OCI-LY7 (cell line): ENCODE measurements at regions not wholly inside any gene's neighbourhood (a gene's known extent, or its start where the extent isn't known, plus 50 kb on each side); places are given as distances from the start of the nearest gene placed in this dataset.
"Not testable (repeated sequence)": the region's sequence is repeated elsewhere in the genome, so short reads cannot be mapped to it uniquely, and the experiment has no call there.

Experiments
- EZH2phosphoT487 ChIP-seq: fragments of 200-600 bp; sonication (generic); IDR thresholded peaks from 2 replicates; pipeline ENCODE4 v1.6.1; 2018; ENCODE audit warnings: low read depth, borderline replicate concordance, mild to moderate bottlenecking, mixed run types, antibody characterized with exemption, low read length, moderate library complexity, mixed read lengths
- TF ChIP-seq, protein P1 (sequence below): fragments of 200-600 bp; sonication (generic); conservative IDR thresholded peaks from 2 replicates; pipeline ENCODE4 v1.5.1; 2014; ENCODE audit warnings: mild to moderate bottlenecking, antibody characterized with exemption, low read length, moderate library complexity, mixed read lengths

DNA sequence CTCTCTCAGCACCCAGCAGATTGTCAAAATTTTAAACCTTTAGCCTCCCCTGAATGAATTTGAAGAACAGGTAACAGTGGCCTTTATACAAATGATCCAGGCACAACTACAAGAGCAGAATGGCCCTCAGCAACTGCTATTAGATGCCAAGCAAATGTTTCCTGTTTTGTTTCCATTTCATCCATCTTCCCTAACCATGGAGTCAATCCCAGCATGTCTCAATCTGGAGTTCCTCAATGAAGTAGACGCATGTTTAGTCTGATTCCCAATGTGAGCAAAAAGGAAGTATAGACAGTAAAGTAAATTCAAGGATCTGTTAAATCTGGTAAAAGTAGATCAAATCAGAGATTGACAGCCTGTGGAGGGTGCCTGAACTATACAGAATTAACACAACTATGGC lies 1668.4 kb downstream of the SPATA31A7 start:
- TF ChIP-seq, protein P1, sequence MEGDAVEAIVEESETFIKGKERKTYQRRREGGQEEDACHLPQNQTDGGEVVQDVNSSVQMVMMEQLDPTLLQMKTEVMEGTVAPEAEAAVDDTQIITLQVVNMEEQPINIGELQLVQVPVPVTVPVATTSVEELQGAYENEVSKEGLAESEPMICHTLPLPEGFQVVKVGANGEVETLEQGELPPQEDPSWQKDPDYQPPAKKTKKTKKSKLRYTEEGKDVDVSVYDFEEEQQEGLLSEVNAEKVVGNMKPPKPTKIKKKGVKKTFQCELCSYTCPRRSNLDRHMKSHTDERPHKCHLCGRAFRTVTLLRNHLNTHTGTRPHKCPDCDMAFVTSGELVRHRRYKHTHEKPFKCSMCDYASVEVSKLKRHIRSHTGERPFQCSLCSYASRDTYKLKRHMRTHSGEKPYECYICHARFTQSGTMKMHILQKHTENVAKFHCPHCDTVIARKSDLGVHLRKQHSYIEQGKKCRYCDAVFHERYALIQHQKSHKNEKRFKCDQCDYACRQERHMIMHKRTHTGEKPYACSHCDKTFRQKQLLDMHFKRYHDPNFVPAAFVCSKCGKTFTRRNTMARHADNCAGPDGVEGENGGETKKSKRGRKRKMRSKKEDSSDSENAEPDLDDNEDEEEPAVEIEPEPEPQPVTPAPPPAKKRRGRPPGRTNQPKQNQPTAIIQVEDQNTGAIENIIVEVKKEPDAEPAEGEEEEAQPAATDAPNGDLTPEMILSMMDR, result not testable (repeated sequence)
- not testable (repeated sequence) for TF ChIP-seq EZH2phosphoT487
